GM18505 (cell line): ENCODE measurements at regions not wholly inside any gene's neighbourhood (a gene's known extent, or its start where the extent isn't known, plus 50 kb on each side); places are given as distances from the start of the nearest gene placed in this dataset.

Experiments used
- ATAC-seq: cut with Tn5 transposase; IDR thresholded peaks from one replicate; pipeline ENCODE4 v1.9.1; 2021; ENCODE audit not compliant: unreplicated experiment
- POLR2A ChIP-seq: IDR thresholded peaks from 4 replicates; pipeline ENCODE4 v1.6.1; 2011; ENCODE audit warnings: borderline replicate concordance; ENCODE audit not compliant: insufficient read depth, insufficient read length; ENCODE audit errors: extremely low read depth

DNA sequence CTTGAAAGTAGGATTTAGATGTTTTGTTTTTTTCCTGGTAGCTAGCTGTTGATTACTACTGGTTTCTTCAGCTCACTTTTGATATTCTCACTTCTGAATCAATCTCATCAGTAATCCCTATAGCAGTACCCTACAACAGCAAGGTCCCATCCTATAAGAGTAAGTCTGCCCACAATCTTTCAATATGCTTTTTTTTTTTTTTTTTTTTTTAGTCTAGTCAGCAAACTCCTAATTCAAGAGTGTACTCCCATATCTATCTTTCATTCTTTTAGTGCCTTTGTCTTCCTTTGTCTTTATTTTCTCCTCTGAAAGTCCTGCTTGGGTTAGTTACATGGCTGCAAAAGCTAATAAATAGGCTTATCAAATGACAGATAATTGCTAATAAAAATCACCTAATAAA, 362.4 kb upstream of the RIOK2 start:
- ATAC-seq: no peak
- TF ChIP-seq POLR2A: no peak

DNA sequence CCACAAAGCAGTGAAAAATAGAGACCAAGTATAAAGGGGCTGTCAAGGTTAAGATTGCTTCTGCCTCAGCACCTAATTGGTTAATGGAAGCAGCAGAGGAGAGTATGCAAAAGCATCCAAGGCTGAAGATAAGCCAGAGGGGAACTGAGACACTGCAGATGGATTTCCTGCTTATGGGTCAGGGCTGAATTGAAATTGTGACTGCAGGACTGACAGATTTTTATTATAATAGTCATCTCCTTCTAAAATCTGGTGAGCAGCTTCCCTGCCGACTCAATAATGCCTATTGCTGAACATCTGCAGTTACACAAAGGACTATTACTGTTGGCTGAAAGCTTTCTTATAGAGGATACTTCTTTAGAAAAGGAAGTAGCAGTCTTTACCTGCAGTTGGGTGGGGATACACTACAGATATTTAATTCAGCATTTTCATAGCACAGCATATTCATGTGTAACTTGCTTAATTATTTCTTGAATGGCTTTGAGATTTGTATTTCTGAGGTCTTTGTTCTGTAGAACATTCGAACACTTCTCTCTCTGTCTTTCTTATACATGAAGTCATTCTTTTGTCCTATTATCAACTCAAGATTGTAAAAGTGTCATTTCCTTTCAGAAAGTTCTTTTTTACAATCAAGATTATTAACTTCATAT, 363.0 kb upstream of the RIOK2 start:
- no peak for ATAC-seq
- TF ChIP-seq POLR2A: no peak

DNA sequence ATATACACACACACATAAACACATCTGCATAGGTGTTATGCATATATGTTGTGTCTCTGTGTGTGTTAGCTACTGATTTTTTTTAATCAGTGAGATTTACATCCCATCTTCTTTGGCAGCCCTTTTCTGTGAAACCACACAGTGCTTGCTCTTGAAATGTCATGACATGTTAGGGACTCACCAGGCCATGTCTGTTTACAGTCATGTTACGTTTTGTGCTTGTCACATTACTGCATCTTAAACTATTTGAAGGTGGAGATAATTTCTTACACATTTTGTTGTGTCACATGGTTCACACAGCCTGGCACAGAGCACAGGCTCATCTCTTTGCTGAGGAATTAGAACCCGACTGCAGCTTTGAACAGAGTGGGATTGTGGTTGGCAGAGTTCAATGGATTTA, 364.4 kb upstream of the RIOK2 start:
- no peak for ATAC-seq
- TF ChIP-seq POLR2A: no peak

DNA sequence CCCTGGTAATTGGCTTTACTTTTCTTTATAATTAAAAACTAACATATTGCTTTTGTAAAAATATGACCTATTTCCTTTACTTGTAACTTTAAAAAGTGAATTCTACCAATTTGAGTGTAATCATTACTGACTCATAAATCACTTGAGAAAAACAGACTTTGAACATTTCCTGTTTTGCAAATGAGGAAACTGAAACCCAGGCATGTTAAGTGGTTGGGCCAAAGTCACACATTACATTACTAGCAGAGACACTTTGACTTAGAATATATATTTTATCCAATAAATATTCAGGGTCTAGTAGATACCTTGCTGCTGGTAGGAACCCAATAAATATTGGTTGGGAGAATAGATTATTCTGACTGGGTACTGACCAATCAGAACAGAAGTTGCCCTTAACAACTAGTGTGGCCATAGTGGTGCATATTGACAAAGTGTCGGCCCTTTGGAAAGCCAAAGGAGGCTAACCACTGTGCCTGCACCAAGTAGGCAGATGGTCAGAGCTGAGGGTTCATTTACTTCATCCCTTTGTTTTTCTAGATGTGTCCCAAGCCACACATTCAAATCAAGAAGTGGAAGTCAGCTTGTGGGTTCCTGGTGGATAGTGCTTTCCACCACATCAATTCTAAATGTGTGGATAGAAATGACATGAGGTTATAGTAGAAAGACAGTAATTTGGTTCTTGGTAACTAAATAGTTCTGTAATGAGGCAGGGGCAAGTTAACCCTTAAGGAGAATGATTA, 365.1 kb upstream of the RIOK2 start:
- ATAC-seq: peak; percentile 84
- no peak for TF ChIP-seq POLR2A

DNA sequence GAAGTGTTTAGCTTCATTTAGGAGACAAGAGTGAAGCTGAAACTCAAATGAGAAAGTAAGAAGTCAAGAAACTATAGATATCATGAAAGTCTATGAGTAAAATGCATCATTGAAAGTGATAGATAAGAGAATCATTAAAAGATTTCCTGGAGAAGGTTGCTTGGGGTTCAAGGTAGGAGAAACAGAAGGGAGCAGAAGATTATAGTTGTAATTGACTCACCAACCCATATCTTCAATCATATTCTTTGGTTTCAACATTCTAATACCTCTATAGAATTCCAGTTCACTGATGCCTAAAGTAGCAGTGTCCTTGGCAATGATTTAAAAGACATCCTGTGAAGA, 365.7 kb upstream of the RIOK2 start:
- ATAC-seq: no peak
- no peak for TF ChIP-seq POLR2A

DNA sequence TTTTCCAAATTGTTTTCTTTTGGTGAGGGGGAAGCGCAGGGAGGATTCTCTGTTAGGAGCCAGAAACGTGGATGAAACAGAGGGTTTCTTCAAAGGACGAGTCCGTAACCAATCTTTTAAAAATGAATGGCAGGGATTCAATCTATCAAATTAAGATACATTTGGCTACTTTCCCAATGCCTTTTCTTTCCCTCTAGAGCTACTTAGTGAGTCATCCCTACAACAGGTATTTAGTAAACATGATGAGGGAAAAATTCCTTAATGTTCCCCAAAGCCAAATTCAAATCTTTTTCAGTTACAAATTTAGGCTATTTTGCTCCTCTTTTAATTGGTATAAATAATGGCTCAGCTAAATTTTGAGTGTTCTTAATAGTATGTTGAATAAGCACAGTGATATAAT, 366.4 kb upstream of the RIOK2 start:
- no peak for ATAC-seq
- no peak for TF ChIP-seq POLR2A

DNA sequence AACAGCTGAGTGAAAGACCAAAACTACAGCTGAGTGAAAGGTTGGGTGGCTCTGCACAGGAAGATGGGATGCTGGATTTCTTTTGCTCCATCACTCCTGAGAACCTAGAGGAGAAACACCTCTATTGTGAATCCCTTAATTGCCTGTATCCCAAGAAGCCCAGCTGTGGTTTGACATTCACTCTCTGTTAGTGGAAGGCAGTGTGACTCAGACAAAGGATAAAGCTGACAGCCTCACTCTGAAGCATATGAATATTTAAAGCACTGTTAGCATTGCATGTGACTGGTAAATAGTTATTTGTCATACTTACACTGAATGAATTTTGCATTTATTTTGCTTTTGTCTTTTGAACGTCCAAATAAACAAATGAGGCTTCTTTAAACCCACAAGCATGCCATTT, 367.1 kb upstream of the RIOK2 start:
- ATAC-seq: no peak
- TF ChIP-seq POLR2A: no peak

DNA sequence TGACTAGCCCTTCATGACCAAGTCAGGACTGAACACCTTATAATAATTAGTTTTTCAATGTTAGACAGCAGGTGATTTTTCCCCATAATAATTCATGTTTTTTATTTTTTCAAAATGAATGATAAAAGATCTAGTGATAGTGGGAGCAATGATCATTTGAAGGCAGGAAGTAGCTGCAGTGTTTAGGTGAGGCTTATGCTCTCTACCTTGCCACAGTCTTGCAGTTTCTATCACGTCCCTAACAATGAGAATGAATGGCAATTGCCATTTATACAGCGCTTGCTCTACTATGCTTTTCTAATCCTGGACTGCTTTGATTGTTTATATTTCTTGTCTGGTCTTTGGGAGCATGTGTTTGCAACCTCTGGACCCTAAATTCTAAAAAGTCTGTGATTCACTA, 367.8 kb upstream of the RIOK2 start:
- TF ChIP-seq POLR2A: no peak
- ATAC-seq: no peak

DNA sequence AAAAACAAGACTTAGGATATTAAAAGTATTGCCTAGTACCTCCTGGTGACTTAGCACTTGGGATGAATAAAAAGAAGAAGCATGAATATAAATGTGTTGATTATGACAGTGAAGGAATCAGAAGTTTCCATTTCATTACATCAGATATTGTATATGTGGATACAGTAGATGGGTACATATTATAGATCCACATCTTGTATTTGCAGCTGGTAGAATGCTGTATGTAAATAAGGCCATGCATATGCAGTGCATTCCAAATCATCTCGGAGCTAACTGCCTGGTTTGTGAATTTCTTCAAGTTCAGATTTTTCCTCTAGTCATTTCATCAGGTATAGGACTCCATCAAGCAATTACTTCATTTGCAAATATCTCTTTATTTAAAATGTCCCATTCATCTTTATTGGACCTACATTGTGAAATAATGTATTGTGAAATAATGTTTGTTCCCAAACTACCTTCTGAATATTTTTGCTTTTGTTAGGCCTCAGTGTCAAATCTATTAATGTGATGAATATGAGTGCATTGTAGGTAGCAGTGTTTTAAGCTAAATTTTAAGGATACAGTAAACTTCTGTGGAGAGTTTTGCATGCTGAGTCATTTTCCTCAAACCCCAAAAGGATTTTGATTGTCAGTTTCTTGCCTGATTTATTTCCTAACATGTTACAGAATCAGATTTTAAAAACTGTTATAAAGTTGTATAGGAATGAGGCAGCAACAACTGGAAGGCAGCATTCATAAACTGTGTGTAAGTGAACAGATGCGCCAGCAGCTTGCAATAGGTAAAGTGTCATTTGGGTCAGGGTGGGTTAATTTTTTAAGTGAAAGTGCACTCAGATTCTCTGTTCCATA, 370.8 kb upstream of the RIOK2 start:
- no peak for ATAC-seq
- no peak for TF ChIP-seq POLR2A

DNA sequence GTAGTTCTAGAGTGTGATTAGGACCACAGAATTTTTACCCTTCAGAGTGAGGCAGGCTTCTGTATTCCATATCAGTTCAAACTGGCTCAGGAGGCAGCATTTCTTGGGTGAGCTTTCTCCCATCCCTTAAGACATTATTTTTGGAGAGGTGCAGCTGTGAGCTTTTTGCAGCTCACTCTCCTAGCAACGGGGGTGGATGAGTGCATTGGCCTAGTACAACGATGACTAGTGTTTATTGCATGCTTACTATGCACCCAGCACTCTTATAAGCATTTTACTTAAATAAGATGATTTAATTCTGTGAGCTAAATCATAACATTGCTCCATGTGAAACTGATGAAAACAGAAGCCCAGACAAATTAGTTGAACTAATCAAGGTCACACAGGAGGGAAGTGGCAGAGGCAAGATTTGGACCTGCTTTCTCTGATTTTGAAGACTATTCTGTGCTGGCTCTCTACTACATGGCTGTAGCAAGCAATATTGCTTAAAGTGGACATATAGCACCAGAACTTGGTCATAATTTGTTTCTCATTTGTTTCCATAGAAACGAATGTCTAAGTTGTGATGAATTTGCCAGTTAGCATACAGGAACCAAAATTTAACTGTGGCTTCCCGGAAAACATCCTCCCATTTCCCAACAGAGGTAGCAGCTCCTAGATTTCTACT, 372.1 kb upstream of the RIOK2 start:
- no peak for ATAC-seq
- TF ChIP-seq POLR2A: no peak

DNA sequence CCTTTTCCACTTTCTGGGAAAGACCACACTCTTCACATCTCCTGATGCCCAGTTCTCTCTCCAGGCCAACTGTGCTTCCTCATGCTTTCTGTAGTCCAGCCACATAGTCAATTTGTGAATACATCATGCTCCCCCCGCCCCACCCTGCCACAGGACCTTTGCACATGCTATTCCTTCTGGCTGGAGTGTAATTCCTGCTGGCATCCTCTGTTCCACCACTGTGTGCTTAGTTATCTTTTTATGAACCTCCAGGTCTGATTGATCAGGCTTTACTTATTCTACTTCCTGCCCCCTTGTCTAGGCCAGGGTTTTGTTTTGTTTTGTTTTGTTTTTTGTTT, 372.6 kb upstream of the RIOK2 start:
- TF ChIP-seq POLR2A: no peak

DNA sequence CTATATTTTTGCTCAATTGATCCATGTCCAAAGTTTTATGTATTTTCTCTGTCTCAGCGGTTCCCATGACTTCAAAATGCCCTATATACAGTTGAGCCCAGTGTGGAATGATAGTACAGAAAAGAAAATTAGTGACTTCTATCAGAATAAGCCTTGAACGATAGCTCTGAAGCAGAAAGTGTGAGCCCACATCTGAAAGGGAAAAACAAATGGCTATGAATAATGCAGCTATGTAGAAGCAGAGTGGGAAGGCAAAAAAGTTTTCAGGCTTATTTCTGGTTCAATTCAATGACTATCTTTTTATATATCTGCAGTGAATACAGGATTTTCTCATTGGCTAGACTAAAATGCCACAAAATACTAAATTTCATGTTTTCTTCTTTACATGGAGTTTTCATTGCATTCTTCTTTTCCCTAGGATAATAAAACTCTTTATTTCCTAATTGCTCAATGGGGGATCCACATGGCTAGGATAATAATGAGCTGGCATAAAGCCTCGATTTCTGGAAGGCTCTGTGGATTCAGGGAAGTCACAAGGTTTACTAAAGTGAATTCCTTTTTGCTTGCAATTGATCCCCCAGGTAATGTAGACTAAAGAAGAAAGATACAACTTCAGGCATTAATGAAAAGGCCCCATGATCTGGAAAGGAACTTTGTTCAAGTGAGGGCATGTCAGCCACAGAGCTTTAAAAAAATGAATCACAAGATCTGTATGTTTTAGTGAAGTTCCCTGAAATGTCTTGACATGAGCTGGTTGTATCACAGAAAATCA, 377.0 kb upstream of the RIOK2 start:
- no peak for ATAC-seq
- TF ChIP-seq POLR2A: no peak

More for the DNA sequence above, 372.6 kb upstream of the RIOK2 start:
- ATAC-seq: no peak

DNA sequence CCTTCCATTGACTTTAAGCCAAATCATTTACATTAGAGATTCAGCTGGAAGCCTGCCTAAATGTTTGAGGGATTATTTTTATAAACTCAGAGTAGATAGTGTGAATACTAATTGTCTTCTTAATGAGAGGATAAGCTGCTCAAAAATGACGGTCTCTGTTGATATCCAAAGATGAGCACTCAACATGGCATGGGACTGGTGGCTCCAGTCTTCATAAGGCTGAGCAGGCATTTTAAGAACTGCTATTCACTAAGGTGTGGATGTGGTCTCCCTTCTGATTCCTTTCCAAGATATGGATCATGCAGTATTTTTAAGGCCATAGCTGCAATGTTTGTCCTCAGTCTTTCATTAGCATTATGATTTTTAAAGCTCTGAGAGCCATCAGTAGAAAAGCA, 377.5 kb upstream of the RIOK2 start:
- TF ChIP-seq POLR2A: no peak
- ATAC-seq: no peak
